ENCODE measurements at regions not wholly inside any gene's neighbourhood (a gene's known extent, or its start where the extent isn't known, plus 50 kb on each side); places are given as distances from the start of the nearest gene placed in this dataset.

DNA sequence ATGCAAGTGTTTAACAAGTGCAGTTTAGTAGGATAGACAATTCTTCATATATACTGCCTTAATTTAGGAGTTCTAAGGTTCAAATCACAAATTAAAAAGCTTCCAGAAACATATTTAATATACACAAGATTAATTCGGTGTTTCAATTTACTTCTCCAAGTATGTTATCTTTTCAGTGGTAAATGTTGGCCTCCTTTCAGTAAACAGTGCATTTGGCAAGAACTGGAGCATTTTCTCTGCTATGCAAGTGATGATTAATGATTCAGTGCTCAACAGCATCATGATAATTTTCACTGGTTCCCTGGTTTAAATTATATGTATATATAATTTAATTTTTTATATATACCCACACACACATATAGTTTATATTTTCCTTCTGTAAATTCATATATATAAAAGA, 541.7 kb downstream of the EFNA5 start:
- no peaks in the 10 kb centered on the region for H3K4me1 ChIP-seq (ENCODE audit: control insufficient read depth in 4 of 4, insufficient read depth in 4 of 4, low read length in 3 of 4)
- H3K27ac ChIP-seq (ENCODE audit: low read depth in 1 of 2, low read length in 2 of 2): no peak overlapping the region
- WGBS: 59% methylated on average over 1 of the region's 1 CpG
- H3K4me3 ChIP-seq (ENCODE audit: low read depth in 1 of 3, low read length in 3 of 3): no peak overlapping the region
- no peak overlapping the region for H3K9ac ChIP-seq (ENCODE audit: low read depth in 1 of 2, low read length in 2 of 2)
- H3K9me3 ChIP-seq (ENCODE audit: control insufficient read depth in 4 of 4, low read length in 3 of 4): no peaks in the 10 kb centered on the region
- TF ChIP-seq FOXA2 (IDR thresholded peaks at IDR 0.05): no peak
- no peak for TF ChIP-seq JUND (IDR thresholded peaks at IDR 0.05)
- no peak for TF ChIP-seq GABPA (IDR thresholded peaks at IDR 0.05 in 1 of 2, conservative IDR thresholded peaks at IDR 0.05 in 1 of 2)
- no peaks in the 10 kb centered on the region for H3K36me3 ChIP-seq (ENCODE audit: control insufficient read depth in 4 of 4, insufficient read depth in 3 of 4, low read depth in 1 of 4, low read length in 3 of 4)
- DNase-seq (ENCODE audit: low spot score): no peak
- no peaks in the 10 kb centered on the region for H3K27me3 ChIP-seq (ENCODE audit: control insufficient read depth in 4 of 4, insufficient read depth in 4 of 4, low read length in 3 of 4)

DNA sequence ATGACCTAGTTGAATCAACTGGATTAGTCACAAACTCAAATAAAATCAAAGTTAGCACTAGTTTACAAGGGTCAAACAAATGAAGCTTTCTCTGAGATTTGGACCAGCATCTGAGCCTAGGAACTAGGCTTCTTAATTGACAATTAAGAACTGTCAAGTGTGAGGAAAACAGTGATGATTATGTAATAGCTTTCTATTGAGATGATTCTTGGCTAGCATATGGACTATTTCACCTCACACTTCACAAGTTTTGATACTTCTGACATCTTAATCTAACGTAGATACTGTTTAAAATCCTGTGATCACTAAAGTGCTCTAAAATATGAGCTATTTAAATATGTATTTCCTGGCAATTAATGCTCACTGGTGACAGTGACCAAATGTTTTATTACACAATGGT, 542.9 kb downstream of the EFNA5 start:
- Histone ChIP-seq H3K36me3 (ENCODE audit: control insufficient read depth in 4 of 4, insufficient read depth in 3 of 4, low read depth in 1 of 4, low read length in 3 of 4) (no peaks in the 10 kb centered on the region), H3K9ac (ENCODE audit: low read depth in 1 of 2, low read length in 2 of 2) (no peak overlapping the region), H3K27ac (ENCODE audit: low read depth in 1 of 2, low read length in 2 of 2) (no peak overlapping the region), H3K9me3 (ENCODE audit: control insufficient read depth in 4 of 4, low read length in 3 of 4) (no peaks in the 10 kb centered on the region), H3K27me3 (ENCODE audit: control insufficient read depth in 4 of 4, insufficient read depth in 4 of 4, low read length in 3 of 4) (no peaks in the 10 kb centered on the region), H3K4me3 (ENCODE audit: low read depth in 1 of 3, low read length in 3 of 3) (no peak overlapping the region), H3K4me1 (ENCODE audit: control insufficient read depth in 4 of 4, insufficient read depth in 4 of 4, low read length in 3 of 4) (no peaks in the 10 kb centered on the region)
- WGBS: 57% methylated on average over 1 of the region's 1 CpG
- no peak for TF ChIP-seq JUND (IDR thresholded peaks at IDR 0.05)
- no peak for TF ChIP-seq TAF1 (conservative IDR thresholded peaks at IDR 0.05)
- TF ChIP-seq ZBTB33 (IDR thresholded peaks at IDR 0.05): no peak
- TF ChIP-seq CTCF (IDR thresholded peaks at IDR 0.05; ENCODE audit: low read depth, low read length, missing input control): no peak
- TF ChIP-seq, protein P1, sequence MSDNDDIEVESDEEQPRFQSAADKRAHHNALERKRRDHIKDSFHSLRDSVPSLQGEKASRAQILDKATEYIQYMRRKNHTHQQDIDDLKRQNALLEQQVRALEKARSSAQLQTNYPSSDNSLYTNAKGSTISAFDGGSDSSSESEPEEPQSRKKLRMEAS (IDR thresholded peaks at IDR 0.05): no peak
- no peak for TF ChIP-seq HNF4A (conservative IDR thresholded peaks at IDR 0.05)
- no peak for TF ChIP-seq HNF4G (IDR thresholded peaks at IDR 0.05)
- no peak for DNase-seq (ENCODE audit: low spot score)

DNA sequence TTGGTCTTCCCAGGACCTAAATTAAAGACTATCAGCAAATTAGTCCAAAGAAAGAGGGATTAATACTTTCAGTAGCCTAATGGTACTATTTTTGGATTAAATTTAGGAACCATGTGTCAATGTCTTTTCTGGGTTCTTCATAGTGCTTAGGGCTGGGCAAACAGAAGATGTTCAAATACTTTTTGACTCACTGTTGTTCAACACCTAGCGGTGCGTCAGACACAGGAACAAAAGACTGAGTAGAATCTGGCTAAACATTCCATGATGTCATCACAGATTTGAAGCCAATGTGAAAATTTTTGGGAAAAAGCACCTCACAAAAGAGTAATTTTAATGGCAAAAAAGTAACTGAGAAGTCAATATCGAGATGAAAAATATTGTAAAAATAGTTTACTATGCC, 544.4 kb downstream of the EFNA5 start:
- H3K27ac ChIP-seq (ENCODE audit: low read depth in 1 of 2, low read length in 2 of 2): no peak overlapping the region
- WGBS: 85% methylated on average over 3 of the region's 3 CpGs
- H3K27me3 ChIP-seq (ENCODE audit: control insufficient read depth in 4 of 4, insufficient read depth in 4 of 4, low read length in 3 of 4): no peaks in the 10 kb centered on the region
- TF ChIP-seq RXRA (IDR thresholded peaks at IDR 0.05) (no peak), RAD21 (IDR thresholded peaks at IDR 0.05) (no peak), GABPA (IDR thresholded peaks at IDR 0.05 in 1 of 2, conservative IDR thresholded peaks at IDR 0.05 in 1 of 2) (no peak), FOXA1 (IDR thresholded peaks at IDR 0.05) (no peak), JUND (IDR thresholded peaks at IDR 0.05) (no peak), HNF4G (IDR thresholded peaks at IDR 0.05) (no peak), TAF1 (conservative IDR thresholded peaks at IDR 0.05) (no peak), CTCF (IDR thresholded peaks at IDR 0.05; ENCODE audit: low read depth, low read length, missing input control) (no peak), YY1 (IDR thresholded peaks at IDR 0.05) (no peak), HNF4A (conservative IDR thresholded peaks at IDR 0.05) (no peak), REST (IDR thresholded peaks at IDR 0.05) (no peak), FOXA2 (IDR thresholded peaks at IDR 0.05) (no peak)
- TF ChIP-seq, protein P2, sequence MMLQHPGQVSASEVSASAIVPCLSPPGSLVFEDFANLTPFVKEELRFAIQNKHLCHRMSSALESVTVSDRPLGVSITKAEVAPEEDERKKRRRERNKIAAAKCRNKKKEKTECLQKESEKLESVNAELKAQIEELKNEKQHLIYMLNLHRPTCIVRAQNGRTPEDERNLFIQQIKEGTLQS (IDR thresholded peaks at IDR 0.05): no peak
- no peak overlapping the region for H3K9ac ChIP-seq (ENCODE audit: low read depth in 1 of 2, low read length in 2 of 2)
- no peaks in the 10 kb centered on the region for H3K4me1 ChIP-seq (ENCODE audit: control insufficient read depth in 4 of 4, insufficient read depth in 4 of 4, low read length in 3 of 4)
- DNase-seq (ENCODE audit: low spot score): no peak
- no peak overlapping the region for H3K4me3 ChIP-seq (ENCODE audit: low read depth in 1 of 3, low read length in 3 of 3)
- H3K36me3 ChIP-seq (ENCODE audit: control insufficient read depth in 4 of 4, insufficient read depth in 3 of 4, low read depth in 1 of 4, low read length in 3 of 4): no peaks in the 10 kb centered on the region
- no peaks in the 10 kb centered on the region for H3K9me3 ChIP-seq (ENCODE audit: control insufficient read depth in 4 of 4, low read length in 3 of 4)

Data from liver (tissue), 8 donors.